Upper lobe of right lung (tissue), 1 donor: ENCODE measurements at regions not wholly inside any gene's neighbourhood (a gene's known extent, or its start where the extent isn't known, plus 50 kb on each side); places are given as distances from the start of the nearest gene placed in this dataset.

Experiments
- ATAC-seq: fragments of 200-7000 bp; cut with Tn5 transposase; one replicate; pipeline ENCODE4 v1.9.1; 2020; ENCODE audit warnings: mild to moderate bottlenecking, moderate library complexity
- DNase-seq: peaks from one replicate; pipeline ENCODE4 v3.0.0-alpha.2; 2020
- H3K27ac ChIP-seq: fragments of 200-600 bp; one replicate; pipeline ENCODE4 v1.8.0; 2022
- H3K27me3 ChIP-seq: fragments of 200-600 bp; one replicate; pipeline ENCODE4 v1.8.0; 2022; ENCODE audit warnings: mild to moderate bottlenecking
- H3K36me3 ChIP-seq: fragments of 200-600 bp; one replicate; pipeline ENCODE4 v1.8.0; 2022
- H3K4me1 ChIP-seq: fragments of 200-600 bp; one replicate; pipeline ENCODE4 v1.8.0; 2022
- H3K4me3 ChIP-seq: fragments of 200-600 bp; one replicate; pipeline ENCODE4 v1.8.0; 2022; ENCODE audit warnings: mild to moderate bottlenecking
- H3K9me3 ChIP-seq: fragments of 200-600 bp; one replicate; pipeline ENCODE4 v1.8.0; 2022
- CTCF ChIP-seq: fragments of 200-600 bp; IDR thresholded peaks from one replicate; pipeline ENCODE4 v1.8.0; 2022; ENCODE audit warnings: antibody characterized with exemption
- intact Hi-C: fragments of 100-400 bp; cut with DNase I; formaldehyde crosslinking; loops from one replicate; pipeline ENCODE4 v1.11.0; 2022
- donor health status: DM: no; HTN: yes; CAD: no; lungs with severe emphysema.

- H3K4me1 ChIP-seq, result no peaks in the 10 kb centered on the region
- H3K4me3 ChIP-seq, result no peak overlapping the region
- no peak for DNase-seq
- no peak overlapping the region for H3K27ac ChIP-seq
- no peak for ATAC-seq
- H3K9me3 ChIP-seq, result no peaks in the 10 kb centered on the region
- H3K36me3 ChIP-seq, result no peaks in the 10 kb centered on the region
- intact Hi-C loops, result no loop called here
- no peak for TF ChIP-seq CTCF
- H3K27me3 ChIP-seq, result no peaks in the 10 kb centered on the region
Observed at GRCh38 chr3:19688767-19689166, 245.2 kb downstream of the EFHB start.

- Histone ChIP-seq H3K4me3 (no peak overlapping the region), H3K9me3 (no peaks in the 10 kb centered on the region), H3K4me1 (no peaks in the 10 kb centered on the region), H3K27ac (no peak overlapping the region), H3K36me3 (no peaks in the 10 kb centered on the region), H3K27me3 (no peaks in the 10 kb centered on the region)
- no peak for TF ChIP-seq CTCF
- ATAC-seq (no peak), DNase-seq (no peak)
- intact Hi-C loops, result no loop called here
Observed at GRCh38 chr3:19668163-19668562, 265.9 kb downstream of the EFHB start.

DNA sequence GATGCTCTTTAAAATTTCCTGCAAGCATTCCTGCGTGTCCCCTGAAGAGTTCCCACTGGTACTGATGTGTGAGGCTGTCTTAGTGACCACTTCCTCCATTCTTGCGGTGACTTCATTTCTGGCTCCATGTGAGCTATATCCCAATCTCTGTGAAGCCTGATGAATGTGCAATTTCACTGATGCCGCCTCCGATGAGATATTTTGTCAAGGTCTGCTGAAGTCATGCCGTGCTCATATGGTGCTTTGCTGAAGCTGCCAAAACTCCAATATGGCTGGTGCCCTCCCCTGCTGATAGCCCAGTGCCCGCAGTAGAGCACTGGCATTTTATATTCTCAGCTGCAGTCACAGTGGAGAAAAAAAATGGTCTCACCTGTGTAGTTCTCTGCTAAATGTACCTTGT, 271.5 kb downstream of the EFHB start:
- no peak for TF ChIP-seq CTCF
- ATAC-seq (no peak), DNase-seq (no peak)
- intact Hi-C loops, result no loop called here
- Histone ChIP-seq H3K4me3 (no peak overlapping the region), H3K4me1 (no peaks in the 10 kb centered on the region), H3K27ac (no peak overlapping the region), H3K9me3 (no peaks in the 10 kb centered on the region), H3K27me3 (no peaks in the 10 kb centered on the region), H3K36me3 (no peaks in the 10 kb centered on the region)

GRCh38 chr3:19652336-19652735, 281.7 kb downstream of the EFHB start:
- Histone ChIP-seq H3K27me3 (no peaks in the 10 kb centered on the region), H3K4me1 (no peaks in the 10 kb centered on the region), H3K36me3 (no peaks in the 10 kb centered on the region), H3K9me3 (peaks cover 9% of the 10 kb centered on the region), H3K27ac (no peak overlapping the region), H3K4me3 (no peak overlapping the region)
- DNase-seq, result no peak
- TF ChIP-seq CTCF, result no peak
- no peak for ATAC-seq
- intact Hi-C loops, result no loop called here

DNA sequence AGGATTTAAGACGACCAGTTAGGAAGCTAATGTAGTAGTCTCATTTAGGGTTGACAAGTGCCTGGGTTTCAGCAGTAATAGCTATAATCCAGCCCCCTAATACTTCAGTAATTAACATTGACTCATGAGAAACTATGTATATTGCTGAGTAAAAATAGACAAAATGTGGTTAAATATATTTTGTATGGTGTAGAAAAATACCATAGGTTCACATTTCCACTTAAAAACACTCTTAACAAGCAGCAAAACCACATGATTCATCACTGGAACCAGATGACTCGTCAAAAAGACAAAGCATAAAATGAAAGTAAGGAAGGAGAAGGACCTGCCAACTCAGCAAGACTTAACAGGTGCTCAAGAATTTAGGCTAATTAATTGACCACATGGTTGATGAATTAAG, 288.9 kb downstream of the EFHB start:
- intact Hi-C loops, result no loop called here
- ATAC-seq (no peak), DNase-seq (no peak)
- Histone ChIP-seq H3K27me3 (no peaks in the 10 kb centered on the region), H3K4me1 (no peaks in the 10 kb centered on the region), H3K36me3 (no peaks in the 10 kb centered on the region), H3K27ac (no peak overlapping the region), H3K4me3 (no peak overlapping the region), H3K9me3 (no peaks in the 10 kb centered on the region)
- TF ChIP-seq CTCF, result no peak

DNA sequence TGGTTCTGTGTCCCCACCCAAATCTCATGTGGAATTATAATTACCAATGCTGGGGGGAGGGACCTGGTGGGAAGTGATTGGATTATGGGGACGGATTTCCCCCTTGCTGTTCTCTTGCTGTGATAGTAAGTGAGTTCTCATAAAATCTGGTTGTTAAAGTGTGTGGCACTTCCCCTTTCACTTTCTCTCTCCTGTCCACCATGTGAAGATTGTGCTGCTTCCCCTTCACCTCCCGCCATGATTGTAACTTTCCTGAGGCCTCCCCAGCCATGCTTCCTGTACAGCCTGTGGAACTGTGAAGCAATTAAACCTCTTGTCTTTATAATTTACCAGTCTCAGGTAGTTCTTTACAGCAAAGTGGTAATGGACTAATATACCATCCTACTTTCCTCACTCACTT, 289.6 kb downstream of the EFHB start:
- no peaks in the 10 kb centered on the region for H3K4me1 ChIP-seq
- no peaks in the 10 kb centered on the region for H3K27me3 ChIP-seq
- H3K9me3 ChIP-seq, result no peaks in the 10 kb centered on the region
- no peak for TF ChIP-seq CTCF
- ATAC-seq (no peak), DNase-seq (no peak)
- H3K4me3 ChIP-seq, result no peak overlapping the region
- no peaks in the 10 kb centered on the region for H3K36me3 ChIP-seq
- H3K27ac ChIP-seq, result no peak overlapping the region
- intact Hi-C loops, result no loop called here
